ENCODE measurements at regions not wholly inside any gene's neighbourhood (a gene's known extent, or its start where the extent isn't known, plus 50 kb on each side); places are given as distances from the start of the nearest gene placed in this dataset.

DNA sequence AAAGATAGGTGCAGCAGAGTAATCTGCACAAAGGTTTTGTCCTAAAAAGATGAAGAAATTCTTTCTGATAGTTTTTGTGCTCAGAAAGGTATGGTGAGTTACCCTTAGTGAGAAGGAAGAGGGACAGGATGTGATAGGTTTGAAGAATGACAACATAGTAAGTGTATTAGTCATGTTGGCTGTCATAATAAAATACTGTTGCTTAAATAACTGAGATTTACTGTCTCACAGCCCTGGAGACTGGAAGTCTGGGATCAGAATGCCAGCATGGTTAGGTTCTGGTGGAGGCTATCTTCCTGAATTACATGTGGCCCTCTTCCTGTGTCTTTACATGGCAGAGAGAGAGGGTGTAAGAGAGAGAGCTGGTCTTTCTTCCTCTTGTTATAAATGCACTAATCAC, 965.2 kb downstream of the TTLL7 start:
- H3K4me3 ChIP-seq (ENCODE audit: severe bottlenecking), result no peak overlapping the region
- H3K27me3 ChIP-seq (ENCODE audit: insufficient read depth, poor library complexity, severe bottlenecking), result no peaks in the 10 kb centered on the region
- no peak overlapping the region for H3K27ac ChIP-seq (ENCODE audit: poor library complexity, severe bottlenecking)
- no peak for TF ChIP-seq CTCF (IDR thresholded peaks at IDR 0.05; ENCODE audit: poor library complexity, severe bottlenecking)
- peaks cover 3% of the 10 kb centered on the region for H3K4me1 ChIP-seq (ENCODE audit: insufficient read depth, poor library complexity, severe bottlenecking)
- no peaks in the 10 kb centered on the region for H3K9me3 ChIP-seq (ENCODE audit: severe bottlenecking)
- H3K36me3 ChIP-seq (ENCODE audit: low read depth), result no peaks in the 10 kb centered on the region
- DNase-seq (ENCODE audit: low spot score) (no peak), ATAC-seq (ENCODE audit: low read depth) (peak; percentile 95)

DNA sequence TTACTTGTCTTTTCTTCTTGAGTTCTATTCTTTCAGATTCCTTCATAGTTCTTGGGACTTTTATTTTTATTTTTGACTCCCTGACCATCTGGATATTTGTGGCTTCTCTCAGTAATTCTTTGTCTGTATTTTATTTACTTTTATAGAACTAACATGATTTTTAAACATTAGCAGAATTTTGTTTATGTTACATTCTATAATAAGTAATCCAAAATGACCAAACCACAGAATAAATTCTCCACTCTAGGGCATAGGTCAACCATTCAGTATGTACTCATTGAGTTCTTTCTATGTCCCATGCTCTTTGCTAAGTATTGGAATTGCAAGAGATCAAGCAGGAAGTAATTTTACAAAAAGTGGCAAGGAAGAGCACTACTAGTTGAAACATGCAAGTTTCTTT, 969.0 kb downstream of the TTLL7 start:
- Histone ChIP-seq H3K36me3 (ENCODE audit: low read depth) (no peaks in the 10 kb centered on the region), H3K4me1 (ENCODE audit: insufficient read depth, poor library complexity, severe bottlenecking) (peaks cover 3% of the 10 kb centered on the region), H3K27me3 (ENCODE audit: insufficient read depth, poor library complexity, severe bottlenecking) (no peaks in the 10 kb centered on the region), H3K27ac (ENCODE audit: poor library complexity, severe bottlenecking) (no peak overlapping the region), H3K4me3 (ENCODE audit: severe bottlenecking) (no peak overlapping the region), H3K9me3 (ENCODE audit: severe bottlenecking) (no peaks in the 10 kb centered on the region)
- ATAC-seq (ENCODE audit: low read depth), result no peak
- TF ChIP-seq CTCF (IDR thresholded peaks at IDR 0.05; ENCODE audit: poor library complexity, severe bottlenecking), result no peak
- DNase-seq (ENCODE audit: low spot score), result no peak

DNA sequence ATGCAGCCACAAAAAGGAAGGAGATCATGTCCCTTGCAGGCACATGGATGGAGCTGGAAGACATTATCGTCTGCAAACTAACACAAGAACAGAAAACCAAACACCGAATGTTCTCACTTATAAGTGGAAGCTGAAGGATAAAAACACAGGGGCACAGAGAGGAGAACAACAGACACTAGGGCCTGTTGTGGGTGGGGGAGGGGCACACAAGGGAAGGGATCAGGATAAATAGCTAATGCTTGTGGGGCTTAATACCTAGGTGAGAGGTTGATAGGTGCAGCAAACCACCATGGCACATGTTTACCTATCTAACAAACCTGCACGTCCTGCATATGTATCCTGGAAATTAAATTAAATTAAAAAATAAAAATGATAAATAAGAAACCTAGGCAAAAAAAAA, 969.9 kb downstream of the TTLL7 start:
- H3K4me1 ChIP-seq (ENCODE audit: insufficient read depth, poor library complexity, severe bottlenecking), result peaks cover 3% of the 10 kb centered on the region
- no peaks in the 10 kb centered on the region for H3K27me3 ChIP-seq (ENCODE audit: insufficient read depth, poor library complexity, severe bottlenecking)
- no peaks in the 10 kb centered on the region for H3K36me3 ChIP-seq (ENCODE audit: low read depth)
- DNase-seq (ENCODE audit: low spot score), result no peak
- ATAC-seq (ENCODE audit: low read depth), result no peak
- no peak overlapping the region for H3K4me3 ChIP-seq (ENCODE audit: severe bottlenecking)
- H3K27ac ChIP-seq (ENCODE audit: poor library complexity, severe bottlenecking), result no peak overlapping the region
- TF ChIP-seq CTCF (IDR thresholded peaks at IDR 0.05; ENCODE audit: poor library complexity, severe bottlenecking), result no peak
- H3K9me3 ChIP-seq (ENCODE audit: severe bottlenecking), result no peaks in the 10 kb centered on the region

GRCh38 chr1:83028467-83028866, 970.5 kb downstream of the TTLL7 start:
- no peaks in the 10 kb centered on the region for H3K36me3 ChIP-seq (ENCODE audit: low read depth)
- peaks cover 2% of the 10 kb centered on the region for H3K4me1 ChIP-seq (ENCODE audit: insufficient read depth, poor library complexity, severe bottlenecking)
- no peaks in the 10 kb centered on the region for H3K9me3 ChIP-seq (ENCODE audit: severe bottlenecking)
- no peak overlapping the region for H3K4me3 ChIP-seq (ENCODE audit: severe bottlenecking)
- H3K27ac ChIP-seq (ENCODE audit: poor library complexity, severe bottlenecking), result no peak overlapping the region
- no peak for TF ChIP-seq CTCF (IDR thresholded peaks at IDR 0.05; ENCODE audit: poor library complexity, severe bottlenecking)
- ATAC-seq (ENCODE audit: low read depth), result no peak
- no peak for DNase-seq (ENCODE audit: low spot score)
- H3K27me3 ChIP-seq (ENCODE audit: insufficient read depth, poor library complexity, severe bottlenecking), result no peaks in the 10 kb centered on the region

DNA sequence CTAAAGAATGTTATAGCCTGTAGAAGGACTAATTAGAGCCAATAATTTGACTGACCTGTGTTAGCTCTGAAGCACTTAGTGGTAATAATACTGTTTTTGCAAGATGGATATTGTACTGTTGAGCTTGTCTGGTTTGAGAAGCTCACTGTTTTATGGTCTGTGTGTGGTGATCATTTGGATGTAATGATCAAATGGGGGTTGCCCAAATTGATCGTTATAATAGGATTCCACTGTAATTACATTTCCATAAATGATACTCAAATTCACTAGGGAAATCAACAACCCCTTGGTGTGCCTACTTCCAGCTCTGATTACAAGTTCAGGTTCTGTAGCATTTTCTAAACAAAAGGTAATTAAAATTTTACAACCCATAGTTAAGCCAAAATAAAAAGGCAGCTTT, 971.4 kb downstream of the TTLL7 start:
- Histone ChIP-seq H3K36me3 (ENCODE audit: low read depth) (no peaks in the 10 kb centered on the region), H3K27ac (ENCODE audit: poor library complexity, severe bottlenecking) (no peak overlapping the region), H3K27me3 (ENCODE audit: insufficient read depth, poor library complexity, severe bottlenecking) (no peaks in the 10 kb centered on the region), H3K4me1 (ENCODE audit: insufficient read depth, poor library complexity, severe bottlenecking) (no peaks in the 10 kb centered on the region), H3K4me3 (ENCODE audit: severe bottlenecking) (no peak overlapping the region), H3K9me3 (ENCODE audit: severe bottlenecking) (no peaks in the 10 kb centered on the region)
- ATAC-seq (ENCODE audit: low read depth) (no peak), DNase-seq (ENCODE audit: low spot score) (no peak)
- TF ChIP-seq CTCF (IDR thresholded peaks at IDR 0.05; ENCODE audit: poor library complexity, severe bottlenecking), result no peak
